Mammary epithelial cell (primary cell): ENCODE measurements at regions not wholly inside any gene's neighbourhood (a gene's known extent, or its start where the extent isn't known, plus 50 kb on each side); places are given as distances from the start of the nearest gene placed in this dataset.

ENCODE experiments used
- CTCF ChIP-seq, 2 donors: IDR thresholded peaks in 1 of 2; conservative IDR thresholded peaks in 1 of 2; 2 replicates each; pipeline ENCODE4 v1.5.1; 2011 to 2012; ENCODE audit warnings: inconsistent platforms in 2 of 2, low read length in 2 of 2, mild to moderate bottlenecking in 2 of 2, control low read depth in 1 of 2, low read depth in 1 of 2; ENCODE audit not compliant: insufficient read depth in 1 of 2; ENCODE audit errors: extremely low read depth in 1 of 2
- EZH2 ChIP-seq: IDR thresholded peaks from 2 replicates; pipeline ENCODE4 v1.6.1; 2012; ENCODE audit warnings: low read length, inconsistent platforms, borderline replicate concordance

GRCh38 chr10:131591936-131592335 lies 280.4 kb upstream of the TCERG1L start:
- TF ChIP-seq CTCF (conservative IDR thresholded peaks at IDR 0.05 in 1 of 2, IDR thresholded peaks at IDR 0.05 in 1 of 2; ENCODE audit: extremely low read depth in 1 of 2, insufficient read depth in 1 of 2, low read depth in 1 of 2, low read length in 2 of 2) (no peak), EZH2 (no peak)
